ENCODE measurements at regions not wholly inside any gene's neighbourhood (a gene's known extent, or its start where the extent isn't known, plus 50 kb on each side); places are given as distances from the start of the nearest gene placed in this dataset.
"Not testable (repeated sequence)": the region's sequence is repeated elsewhere in the genome, so short reads cannot be mapped to it uniquely, and the experiment has no call there.

- DNase-seq: no peak
Observed at GRCh38 chr13:58235454-58235853, 603.9 kb downstream of the PCDH17 start.

GRCh38 chr13:58238972-58239773 lies 607.6 kb downstream of the PCDH17 start:
- DNase-seq: no peak

GRCh38 chr13:58239774-58240268 lies 608.3 kb downstream of the PCDH17 start:
- DNase-seq: no peak

GRCh38 chr13:58247080-58247479 lies 615.5 kb downstream of the PCDH17 start:
- no peak for DNase-seq

- DNase-seq: no peak
Observed at GRCh38 chr13:58254943-58255342, 623.4 kb downstream of the PCDH17 start.

- no peak for DNase-seq
Observed at GRCh38 chr13:58266271-58266670, 634.7 kb downstream of the PCDH17 start.

GRCh38 chr13:58298556-58299135 lies 667.1 kb downstream of the PCDH17 start:
- DNase-seq: no peak

GRCh38 chr13:58300224-58300623 lies 668.7 kb downstream of the PCDH17 start:
- DNase-seq: no peak

- no peak for DNase-seq
Observed at GRCh38 chr13:58300974-58301681, 669.6 kb downstream of the PCDH17 start.

- no peak for DNase-seq
Observed at GRCh38 chr13:58302349-58302748, 670.8 kb downstream of the PCDH17 start.

GRCh38 chr13:58306062-58306461 lies 674.5 kb downstream of the PCDH17 start:
- DNase-seq: no peak

GRCh38 chr13:58313219-58313618 lies 681.7 kb downstream of the PCDH17 start:
- DNase-seq: no peak

- DNase-seq: no peak
Observed at GRCh38 chr13:58318495-58319167, 687.1 kb downstream of the PCDH17 start.

GRCh38 chr13:58324161-58324560 lies 692.6 kb downstream of the PCDH17 start:
- no peak for DNase-seq

GRCh38 chr13:58329746-58330145 lies 698.2 kb downstream of the PCDH17 start:
- DNase-seq: no peak

- no peak for DNase-seq
Observed at GRCh38 chr13:58340895-58341294, 709.4 kb downstream of the PCDH17 start.

GRCh38 chr13:58341318-58341717 lies 709.8 kb downstream of the PCDH17 start:
- no peak for DNase-seq

GRCh38 chr13:58343076-58343475 lies 711.5 kb downstream of the PCDH17 start:
- DNase-seq: no peak

GRCh38 chr13:58352100-58352499 lies 720.6 kb downstream of the PCDH17 start:
- DNase-seq: not testable (repeated sequence)

- no peak for DNase-seq
Observed at GRCh38 chr13:58369936-58370335, 738.4 kb downstream of the PCDH17 start.

- no peak for DNase-seq
Observed at GRCh38 chr13:58376349-58376748, 744.8 kb downstream of the PCDH17 start.

- no peak for DNase-seq
Observed at GRCh38 chr13:58376775-58377174, 745.2 kb downstream of the PCDH17 start.

GRCh38 chr13:58379221-58379620 lies 747.7 kb downstream of the PCDH17 start:
- no peak for DNase-seq

Data from NCI-H187 (cell line).